ENCODE measurements at regions not wholly inside any gene's neighbourhood (a gene's known extent, or its start where the extent isn't known, plus 50 kb on each side); places are given as distances from the start of the nearest gene placed in this dataset.
"Not testable (repeated sequence)": the region's sequence is repeated elsewhere in the genome, so short reads cannot be mapped to it uniquely, and the experiment has no call there.

- no peak for DNase-seq
- in situ Hi-C loops (cut with HindIII; ENCODE audit: low pct_ligation_motif_present, low pct_unique_long_range_greater_than_20kb, low sequenced_read_pairs), result no loop called here
Measured at GRCh38 chr3:74921676-74922075, 307.2 kb upstream of the CNTN3 start.

GRCh38 chr3:74920721-74921350 is 306.4 kb upstream of the CNTN3 start:
- no peak for DNase-seq

GRCh38 chr3:74916696-74917095 is 302.2 kb upstream of the CNTN3 start:
- in situ Hi-C loops (cut with HindIII; ENCODE audit: low pct_ligation_motif_present, low pct_unique_long_range_greater_than_20kb, low sequenced_read_pairs), result no loop called here
- no peak for DNase-seq

More at GRCh38 chr3:74920721-74921350, 306.4 kb upstream of the CNTN3 start:
- in situ Hi-C loops (cut with HindIII; ENCODE audit: low pct_ligation_motif_present, low pct_unique_long_range_greater_than_20kb, low sequenced_read_pairs), result no loop called here

GRCh38 chr3:74906181-74906580 is 291.7 kb upstream of the CNTN3 start:
- in situ Hi-C loops (cut with HindIII; ENCODE audit: low pct_ligation_motif_present, low pct_unique_long_range_greater_than_20kb, low sequenced_read_pairs), result no loop called here

GRCh38 chr3:74905478-74905877 is 291.0 kb upstream of the CNTN3 start:
- in situ Hi-C loops (cut with HindIII; ENCODE audit: low pct_ligation_motif_present, low pct_unique_long_range_greater_than_20kb, low sequenced_read_pairs), result no loop called here

More at GRCh38 chr3:74906181-74906580, 291.7 kb upstream of the CNTN3 start:
- no peak for DNase-seq

GRCh38 chr3:74904646-74905045 is 290.2 kb upstream of the CNTN3 start:
- DNase-seq, result no peak
- in situ Hi-C loops (cut with HindIII; ENCODE audit: low pct_ligation_motif_present, low pct_unique_long_range_greater_than_20kb, low sequenced_read_pairs), result no loop called here

More at GRCh38 chr3:74905478-74905877, 291.0 kb upstream of the CNTN3 start:
- no peak for DNase-seq

GRCh38 chr3:74899796-74900516 is 285.5 kb upstream of the CNTN3 start:
- in situ Hi-C loops (cut with HindIII; ENCODE audit: low pct_ligation_motif_present, low pct_unique_long_range_greater_than_20kb, low sequenced_read_pairs); DNase-seq: not testable (repeated sequence)

- in situ Hi-C loops (cut with HindIII; ENCODE audit: low pct_ligation_motif_present, low pct_unique_long_range_greater_than_20kb, low sequenced_read_pairs), result no loop called here
- peak; percentile 19 for DNase-seq
Measured at GRCh38 chr3:74897006-74897405, 282.5 kb upstream of the CNTN3 start.

- in situ Hi-C loops (cut with HindIII; ENCODE audit: low pct_ligation_motif_present, low pct_unique_long_range_greater_than_20kb, low sequenced_read_pairs), result no loop called here
- DNase-seq, result no peak
Measured at GRCh38 chr3:74891312-74891711, 276.9 kb upstream of the CNTN3 start.

- in situ Hi-C loops (cut with HindIII; ENCODE audit: low pct_ligation_motif_present, low pct_unique_long_range_greater_than_20kb, low sequenced_read_pairs), result no loop called here
Measured at GRCh38 chr3:74883690-74884089, 269.2 kb upstream of the CNTN3 start.

GRCh38 chr3:74883222-74883621 is 268.8 kb upstream of the CNTN3 start:
- in situ Hi-C loops (cut with HindIII; ENCODE audit: low pct_ligation_motif_present, low pct_unique_long_range_greater_than_20kb, low sequenced_read_pairs), result no loop called here
- DNase-seq, result no peak

More at GRCh38 chr3:74883690-74884089, 269.2 kb upstream of the CNTN3 start:
- DNase-seq, result peak; percentile 8

GRCh38 chr3:74880237-74880636 is 265.8 kb upstream of the CNTN3 start:
- in situ Hi-C loops (cut with HindIII; ENCODE audit: low pct_ligation_motif_present, low pct_unique_long_range_greater_than_20kb, low sequenced_read_pairs), result no loop called here
- DNase-seq, result no peak

GRCh38 chr3:74866357-74867030 is 252.0 kb upstream of the CNTN3 start:
- no peak for DNase-seq
- in situ Hi-C loops (cut with HindIII; ENCODE audit: low pct_ligation_motif_present, low pct_unique_long_range_greater_than_20kb, low sequenced_read_pairs), result no loop called here

- in situ Hi-C loops (cut with HindIII; ENCODE audit: low pct_ligation_motif_present, low pct_unique_long_range_greater_than_20kb, low sequenced_read_pairs), result no loop called here
- DNase-seq, result no peak
Measured at GRCh38 chr3:74862476-74862875, 248.0 kb upstream of the CNTN3 start.

- in situ Hi-C loops (cut with HindIII; ENCODE audit: low pct_ligation_motif_present, low pct_unique_long_range_greater_than_20kb, low sequenced_read_pairs), result no loop called here
Measured at GRCh38 chr3:74861211-74861610, 246.8 kb upstream of the CNTN3 start.

GRCh38 chr3:74858086-74858485 is 243.6 kb upstream of the CNTN3 start:
- in situ Hi-C loops (cut with HindIII; ENCODE audit: low pct_ligation_motif_present, low pct_unique_long_range_greater_than_20kb, low sequenced_read_pairs), result no loop called here
- DNase-seq, result no peak

More at GRCh38 chr3:74861211-74861610, 246.8 kb upstream of the CNTN3 start:
- DNase-seq, result no peak

- DNase-seq, result no peak
- in situ Hi-C loops (cut with HindIII; ENCODE audit: low pct_ligation_motif_present, low pct_unique_long_range_greater_than_20kb, low sequenced_read_pairs), result no loop called here
Measured at GRCh38 chr3:74850381-74850780, 235.9 kb upstream of the CNTN3 start.

- no peak for DNase-seq
- in situ Hi-C loops (cut with HindIII; ENCODE audit: low pct_ligation_motif_present, low pct_unique_long_range_greater_than_20kb, low sequenced_read_pairs), result no loop called here
Measured at GRCh38 chr3:74847093-74847492, 232.6 kb upstream of the CNTN3 start.

GRCh38 chr3:74845081-74845480 is 230.6 kb upstream of the CNTN3 start:
- in situ Hi-C loops (cut with HindIII; ENCODE audit: low pct_ligation_motif_present, low pct_unique_long_range_greater_than_20kb, low sequenced_read_pairs), result no loop called here
- no peak for DNase-seq

All from ACHN (cell line).